HepG2 (cell line): ENCODE measurements at regions not wholly inside any gene's neighbourhood (a gene's known extent, or its start where the extent isn't known, plus 50 kb on each side); places are given as distances from the start of the nearest gene placed in this dataset.

Experiments
- ATAC-seq: fragments of 200-7000 bp; cut with Tn5 transposase; 3 replicates; pipeline ENCODE4 v1.9.1; 2020; ENCODE audit warnings: mild to moderate bottlenecking, moderate library complexity
- BruUV-seq: library from RNA; stranded (reverse); fragments of 400-500 nt; replicated peaks from 2 replicates; lab custom pipeline; 2021; lab: Mats Ljungman, UMichigan
- CTCF ChIA-PET: fragments of 300-600 bp; formaldehyde crosslinking; extraction: SDS; loops from one replicate; lab custom pipeline; 2021; ENCODE audit warnings: low total read pairs, inconsistent platforms, low intra/inter-chr PET ratio; lab: Yijun Ruan, JAX
- POLR2A ChIA-PET: fragments of 350-600 bp; sonication (Branson Sonifier 250); formaldehyde crosslinking; loops from one replicate; lab custom pipeline; 2020; ENCODE audit warnings: antibody characterized with exemption, inconsistent platforms; lab: Yijun Ruan, JAX
- DNase-seq: peaks from one replicate; pipeline ENCODE4 v3.0.0-alpha.2; 2015; ENCODE audit warnings: low spot score
- FAIRE-seq: peaks from 3 replicates; lab custom pipeline; 2011; peaks lifted over from hg19 to GRCh38; lab: Jason Lieb, UNC
- H2AFZ ChIP-seq: one replicate; pipeline ENCODE4 v1.6.1; 2011; ENCODE audit warnings: low read length, inconsistent platforms
- H3K27ac ChIP-seq: fragments of 300-600 bp; 3 replicates; pipeline ENCODE4 v1.8.0; 2011; ENCODE audit warnings: mixed run types, mild to moderate bottlenecking, mixed read lengths, low read length, inconsistent platforms; ENCODE audit not compliant: insufficient read depth; ENCODE audit errors: extremely low read length
- H3K27me3 ChIP-seq, 2 experiments: fragments of 200-600 bp in 1 of 2; 2 replicates in 1 of 2; 3 replicates in 1 of 2; pipeline versions ENCODE4 v1.6.0 to v1.8.0; 2011; ENCODE audit warnings: low read length in 2 of 2, mild to moderate bottlenecking in 2 of 2, moderate library complexity in 2 of 2, inconsistent platforms in 1 of 2; ENCODE audit not compliant: insufficient read depth in 2 of 2, control insufficient read depth in 1 of 2
- H3K36me3 ChIP-seq, 2 experiments: fragments of 200-600 bp in 1 of 2; replicated peaks in 1 of 2; 2 replicates in 1 of 2; 3 replicates in 1 of 2; pipeline versions ENCODE4 v1.5.1 to v1.8.0; 2011; ENCODE audit warnings: low read length in 2 of 2, inconsistent platforms in 1 of 2; ENCODE audit not compliant: insufficient read depth in 2 of 2, control insufficient read depth in 1 of 2
- H3K4me1 ChIP-seq: 2 replicates; pipeline ENCODE4 v1.5.1; 2012; ENCODE audit warnings: low read length, inconsistent platforms; ENCODE audit not compliant: insufficient read depth
- H3K4me2 ChIP-seq: 2 replicates; pipeline ENCODE4 v1.6.0; 2011; ENCODE audit warnings: low read depth, low read length, inconsistent platforms
- H3K4me3 ChIP-seq, 3 experiments: fragments of 200-600 bp in 1 of 3; sonication (generic), shearing (Covaris generic) in 1 of 3; replicated peaks in 1 of 3; 2 replicates each; pipeline ENCODE4 v1.5.1; 2011 to 2016; ENCODE audit warnings: low read length in 3 of 3, inconsistent platforms in 2 of 3, low read depth in 2 of 3, mild to moderate bottlenecking in 2 of 3, control low read depth in 1 of 3, mixed read lengths in 1 of 3; ENCODE audit not compliant: insufficient read depth in 1 of 3
- H3K79me2 ChIP-seq: one replicate; pipeline ENCODE4 v1.6.1; 2011; ENCODE audit warnings: low read length, inconsistent platforms; ENCODE audit not compliant: insufficient read depth
- H3K9ac ChIP-seq: 2 replicates; pipeline ENCODE4 v1.6.0; 2011; ENCODE audit warnings: mild to moderate bottlenecking, low read depth, low read length, inconsistent platforms; ENCODE audit not compliant: insufficient read depth
- H3K9me3 ChIP-seq: 2 replicates; pipeline ENCODE4 v1.5.1; 2012; ENCODE audit warnings: mild to moderate bottlenecking, low read length
- H4K20me1 ChIP-seq: 2 replicates; pipeline ENCODE4 v1.6.0; 2011; ENCODE audit warnings: inconsistent platforms, mild to moderate bottlenecking, low read length, moderate library complexity; ENCODE audit not compliant: insufficient read depth
- JUNB ChIP-seq: sonication (generic); formaldehyde crosslinking; IDR thresholded peaks from 2 replicates; pipeline ENCODE4 v1.8.0; 2022; ENCODE audit warnings: missing genetic modification reagents, mild to moderate bottlenecking, borderline replicate concordance
- PCBP1 ChIP-seq: fragments of 200-400 bp; formaldehyde crosslinking; IDR thresholded peaks from 2 replicates; pipeline ENCODE4 v1.6.1; 2017; ENCODE audit warnings: mild to moderate bottlenecking, low read depth, low read length, borderline replicate concordance
- STAG1 ChIP-seq: sonication (generic); formaldehyde crosslinking; IDR thresholded peaks from 2 replicates; pipeline ENCODE4 v1.4.0; 2020; ENCODE audit warnings: missing genetic modification reagents
- ZNF331 ChIP-seq: sonication (generic); formaldehyde crosslinking; IDR thresholded peaks from 2 replicates; pipeline ENCODE4 v1.4.0; 2020; ENCODE audit warnings: missing genetic modification reagents
- ZNF33A ChIP-seq: sonication (generic); formaldehyde crosslinking; IDR thresholded peaks from 2 replicates; pipeline ENCODE4 v1.5.1; 2020; ENCODE audit warnings: missing genetic modification reagents, mild to moderate bottlenecking, moderate library complexity, borderline replicate concordance
- ZNF432 ChIP-seq: sonication (generic); formaldehyde crosslinking; IDR thresholded peaks from 2 replicates; pipeline ENCODE4 v1.5.0; 2020; ENCODE audit warnings: missing genetic modification reagents, mild to moderate bottlenecking, borderline replicate concordance
- ZNF546 ChIP-seq: sonication (generic); formaldehyde crosslinking; conservative IDR thresholded peaks from 2 replicates; pipeline ENCODE4 v1.8.1; 2023; ENCODE audit warnings: mild to moderate bottlenecking, missing genetic modification reagents
- ZNF574 ChIP-seq: sonication (generic); formaldehyde crosslinking; IDR thresholded peaks from 2 replicates; pipeline ENCODE4 v1.4.0; 2020; ENCODE audit warnings: missing genetic modification reagents
- WGBS: methylation state at CpG from one replicate; pipeline ENCODE4 v1.1.6; 2017; ENCODE audit warnings: low lambda C conversion rate; 5-methylcytosine and 5-hydroxymethylcytosine counted together
- in situ Hi-C: cut with HindIII; loops from 2 replicates; pipeline ENCODE4 v1.10.0; 2017; ENCODE audit warnings: low pct_unique_long_range_greater_than_20kb; ENCODE audit not compliant: extremely low pct_ligation_motif_present
- intact Hi-C: fragments of 100-400 bp; cut with micrococcal nuclease; formaldehyde crosslinking; loops from one replicate; pipeline ENCODE4 v1.10.0; 2022; ENCODE audit not compliant: unreplicated experiment

DNA sequence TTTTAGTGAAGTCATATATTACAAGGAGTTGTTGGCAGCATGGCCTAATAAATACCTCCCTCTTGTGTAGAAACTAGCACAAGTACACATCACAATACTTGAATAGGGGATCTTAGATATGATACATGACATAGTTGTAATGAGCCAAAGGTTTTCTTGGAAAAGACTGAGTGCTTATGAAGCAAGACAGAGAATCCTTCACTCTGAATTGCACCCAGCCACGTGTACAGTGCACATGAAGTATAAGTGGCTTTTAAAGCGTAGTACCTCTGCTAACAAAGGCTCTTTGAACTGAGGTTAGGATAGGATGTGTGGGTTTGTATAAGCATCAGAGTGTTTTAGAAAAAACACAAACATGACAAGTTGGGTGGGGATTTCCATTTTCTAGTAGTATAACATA lies 145.5 kb upstream of the STMND1 start:
- DNase-seq (no peak), FAIRE-seq (no peak), ATAC-seq (no peak)
- ChIA-PET POLR2A (no interaction called here), CTCF (no interaction called here)
- H3K9me3 ChIP-seq = no peaks in the 10 kb centered on the region
- 15% methylated on average over 2 of the region's 2 CpGs for WGBS
- TF ChIP-seq JUNB (CRISPR knock-in tag) (no peak), ZNF331 (CRISPR knock-in tag) (no peak), ZNF546 (no peak), ZNF33A (CRISPR knock-in tag) (no peak), STAG1 (CRISPR knock-in tag) (no peak), ZNF574 (CRISPR knock-in tag) (no peak), ZNF432 (CRISPR knock-in tag) (no peak), PCBP1 (no peak)
- no peak overlapping the region for H2AFZ ChIP-seq
- no peaks in the 10 kb centered on the region for H3K4me1 ChIP-seq
- H3K4me3 ChIP-seq = no peak overlapping the region
- in situ Hi-C loops = loop anchor here (25.0 kb wide), 2 partner anchors 444 to 619 kb away; no protein-coding TSS in a partner anchor
- intact Hi-C loops = no loop called here
- H3K79me2 ChIP-seq = no peaks in the 10 kb centered on the region
- no peak overlapping the region for H3K27ac ChIP-seq
- no peaks in the 10 kb centered on the region for H3K36me3 ChIP-seq
- H3K4me2 ChIP-seq = no peak overlapping the region
- H4K20me1 ChIP-seq = no peaks in the 10 kb centered on the region
- no TSS peak for BruUV-seq
- 0 out of 5 replicates have a peak, but pooled peaks cover 0 to 2% of the 10 kb centered on the region in 2 experiments for H3K27me3 ChIP-seq
- H3K9ac ChIP-seq = no peak overlapping the region
